ENCODE measurements at regions not wholly inside any gene's neighbourhood (a gene's known extent, or its start where the extent isn't known, plus 50 kb on each side); places are given as distances from the start of the nearest gene placed in this dataset.

- DNase-seq (ENCODE audit: low read depth), result no peak
- no peak overlapping the region for H3K4me3 ChIP-seq (ENCODE audit: low read depth, low read length)
- TF ChIP-seq, protein P1, sequence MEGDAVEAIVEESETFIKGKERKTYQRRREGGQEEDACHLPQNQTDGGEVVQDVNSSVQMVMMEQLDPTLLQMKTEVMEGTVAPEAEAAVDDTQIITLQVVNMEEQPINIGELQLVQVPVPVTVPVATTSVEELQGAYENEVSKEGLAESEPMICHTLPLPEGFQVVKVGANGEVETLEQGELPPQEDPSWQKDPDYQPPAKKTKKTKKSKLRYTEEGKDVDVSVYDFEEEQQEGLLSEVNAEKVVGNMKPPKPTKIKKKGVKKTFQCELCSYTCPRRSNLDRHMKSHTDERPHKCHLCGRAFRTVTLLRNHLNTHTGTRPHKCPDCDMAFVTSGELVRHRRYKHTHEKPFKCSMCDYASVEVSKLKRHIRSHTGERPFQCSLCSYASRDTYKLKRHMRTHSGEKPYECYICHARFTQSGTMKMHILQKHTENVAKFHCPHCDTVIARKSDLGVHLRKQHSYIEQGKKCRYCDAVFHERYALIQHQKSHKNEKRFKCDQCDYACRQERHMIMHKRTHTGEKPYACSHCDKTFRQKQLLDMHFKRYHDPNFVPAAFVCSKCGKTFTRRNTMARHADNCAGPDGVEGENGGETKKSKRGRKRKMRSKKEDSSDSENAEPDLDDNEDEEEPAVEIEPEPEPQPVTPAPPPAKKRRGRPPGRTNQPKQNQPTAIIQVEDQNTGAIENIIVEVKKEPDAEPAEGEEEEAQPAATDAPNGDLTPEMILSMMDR (IDR thresholded peaks at IDR 0.05; ENCODE audit: insufficient read depth, low read depth, low read length), result no peak
Measured at GRCh38 chr18:70982292-70982691, 693.4 kb downstream of the SOCS6 start.

DNA sequence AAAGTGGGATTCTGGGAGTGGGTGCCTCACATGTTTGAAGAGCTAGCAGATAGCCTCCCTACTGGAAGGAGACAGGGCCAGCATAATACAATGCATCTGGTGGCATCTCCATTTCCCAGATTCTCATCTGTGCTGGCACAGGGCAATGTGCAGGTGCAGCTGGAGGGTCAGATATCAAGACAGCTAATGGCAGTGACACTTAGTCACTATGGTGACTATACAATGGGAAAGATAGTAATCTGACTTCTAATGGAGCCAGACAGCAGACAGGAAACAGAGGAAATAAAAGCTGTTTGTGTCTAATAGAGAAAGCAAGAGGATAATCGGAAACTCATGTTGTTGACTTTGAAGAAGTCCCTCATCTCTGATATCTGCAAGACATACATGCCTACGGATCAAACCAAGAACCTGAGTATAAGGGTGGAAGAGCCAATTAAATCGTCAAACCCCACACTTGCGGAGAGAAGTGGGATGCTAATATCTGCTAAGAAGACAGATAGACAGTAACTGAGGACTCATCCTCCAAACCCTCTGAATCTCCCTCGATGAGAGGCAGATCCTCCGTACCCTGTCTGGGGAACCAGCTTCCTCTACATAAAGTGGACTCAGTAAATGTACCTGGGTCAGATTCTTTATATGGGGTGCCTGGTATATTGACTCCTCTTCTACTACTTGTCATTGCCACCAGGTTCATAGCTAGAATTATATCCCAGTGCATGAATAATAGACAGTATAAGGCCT is 692.7 kb downstream of the SOCS6 start:
- H3K4me3 ChIP-seq (ENCODE audit: low read depth, low read length), result no peak overlapping the region
- TF ChIP-seq, protein P1 (IDR thresholded peaks at IDR 0.05; ENCODE audit: insufficient read depth, low read depth, low read length), result no peak
- DNase-seq (ENCODE audit: low read depth), result no peak

GRCh38 chr18:70973626-70974025 is 684.8 kb downstream of the SOCS6 start:
- TF ChIP-seq, protein P1 (IDR thresholded peaks at IDR 0.05; ENCODE audit: insufficient read depth, low read depth, low read length), result no peak
- H3K4me3 ChIP-seq (ENCODE audit: low read depth, low read length), result no peak overlapping the region
- no peak for DNase-seq (ENCODE audit: low read depth)

GRCh38 chr18:70966419-70966818 is 677.6 kb downstream of the SOCS6 start:
- TF ChIP-seq, protein P1 (IDR thresholded peaks at IDR 0.05; ENCODE audit: insufficient read depth, low read depth, low read length), result no peak
- H3K4me3 ChIP-seq (ENCODE audit: low read depth, low read length), result no peak overlapping the region
- DNase-seq (ENCODE audit: low read depth), result no peak

DNA sequence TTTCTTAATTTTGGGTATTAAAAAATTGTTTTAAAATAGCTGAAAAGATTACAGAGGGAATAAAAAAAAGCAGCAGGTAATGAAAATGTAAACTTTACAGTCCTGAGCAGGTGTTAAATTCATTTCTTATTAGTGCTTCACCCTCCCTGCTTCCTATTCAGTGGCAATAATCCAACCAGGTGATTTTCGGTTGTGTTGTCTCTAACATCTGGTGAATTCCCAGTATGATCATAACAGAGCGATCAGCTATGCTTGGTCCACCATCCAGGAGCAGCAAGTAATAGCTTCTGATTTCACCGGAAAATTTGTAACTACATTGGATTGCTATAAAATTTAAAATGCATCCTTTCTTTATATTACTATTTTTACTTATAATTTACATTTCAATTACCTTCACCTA is 673.1 kb downstream of the SOCS6 start:
- TF ChIP-seq, protein P1 (IDR thresholded peaks at IDR 0.05; ENCODE audit: insufficient read depth, low read depth, low read length), result no peak
- no peak for DNase-seq (ENCODE audit: low read depth)
- no peak overlapping the region for H3K4me3 ChIP-seq (ENCODE audit: low read depth, low read length)

DNA sequence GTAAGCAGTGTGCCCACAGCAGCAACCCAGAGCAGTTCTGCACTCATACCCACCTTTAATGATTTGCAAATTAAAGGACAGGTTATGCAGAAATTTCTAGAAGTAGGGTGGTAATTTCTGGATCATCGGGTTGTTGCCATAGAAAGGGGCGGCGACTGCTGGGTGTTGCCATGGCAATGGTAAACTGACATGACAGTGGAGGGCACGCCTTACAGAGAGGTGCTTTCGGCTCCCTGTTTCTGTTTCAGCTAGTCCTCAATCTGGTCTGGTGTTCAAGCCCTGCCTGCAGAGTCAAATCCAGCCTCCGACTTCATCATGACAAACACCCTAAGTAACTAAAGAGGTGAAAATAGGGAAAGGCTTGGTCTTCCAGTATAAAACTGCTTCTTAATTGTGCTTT is 667.7 kb downstream of the SOCS6 start:
- no peak overlapping the region for H3K4me3 ChIP-seq (ENCODE audit: low read depth, low read length)
- TF ChIP-seq, protein P1 (IDR thresholded peaks at IDR 0.05; ENCODE audit: insufficient read depth, low read depth, low read length), result no peak
- DNase-seq (ENCODE audit: low read depth), result no peak

- TF ChIP-seq, protein P1 (IDR thresholded peaks at IDR 0.05; ENCODE audit: insufficient read depth, low read depth, low read length), result no peak
- H3K4me3 ChIP-seq (ENCODE audit: low read depth, low read length), result no peak overlapping the region
- DNase-seq (ENCODE audit: low read depth), result no peak
Measured at GRCh38 chr18:70936160-70936559, 647.3 kb downstream of the SOCS6 start.

Measured in fibroblast of villous mesenchyme (primary cell).